ENCODE measurements at regions not wholly inside any gene's neighbourhood (a gene's known extent, or its start where the extent isn't known, plus 50 kb on each side); places are given as distances from the start of the nearest gene placed in this dataset.
"Not testable (repeated sequence)": the region's sequence is repeated elsewhere in the genome, so short reads cannot be mapped to it uniquely, and the experiment has no call there.

GRCh38 chr3:82376883-82377282 lies 615.4 kb upstream of the GBE1 start:
- no peak for DNase-seq

GRCh38 chr3:82373833-82374232 lies 612.4 kb upstream of the GBE1 start:
- DNase-seq: not testable (repeated sequence)

- DNase-seq: no peak
Observed at GRCh38 chr3:82364827-82365226, 603.4 kb upstream of the GBE1 start.

- DNase-seq: no peak
Observed at GRCh38 chr3:82363131-82363530, 601.7 kb upstream of the GBE1 start.

GRCh38 chr3:82355228-82355627 lies 593.8 kb upstream of the GBE1 start:
- DNase-seq: no peak

- no peak for DNase-seq
Observed at GRCh38 chr3:82354228-82354627, 592.8 kb upstream of the GBE1 start.

- no peak for DNase-seq
Observed at GRCh38 chr3:82353306-82354171, 592.1 kb upstream of the GBE1 start.

GRCh38 chr3:82347585-82347984 lies 586.1 kb upstream of the GBE1 start:
- no peak for DNase-seq

GRCh38 chr3:82342521-82342920 lies 581.1 kb upstream of the GBE1 start:
- DNase-seq: no peak

- no peak for DNase-seq
Observed at GRCh38 chr3:82329300-82329699, 567.9 kb upstream of the GBE1 start.

GRCh38 chr3:82311901-82312300 lies 550.5 kb upstream of the GBE1 start:
- DNase-seq: no peak

- no peak for DNase-seq
Observed at GRCh38 chr3:82308755-82309154, 547.3 kb upstream of the GBE1 start.

- no peak for DNase-seq
Observed at GRCh38 chr3:82306189-82306588, 544.7 kb upstream of the GBE1 start.

- no peak for DNase-seq
Observed at GRCh38 chr3:82294609-82295008, 533.2 kb upstream of the GBE1 start.

- no peak for DNase-seq
Observed at GRCh38 chr3:82293867-82294266, 532.4 kb upstream of the GBE1 start.

- no peak for DNase-seq
Observed at GRCh38 chr3:82293435-82293834, 532.0 kb upstream of the GBE1 start.

GRCh38 chr3:82287562-82287961 lies 526.1 kb upstream of the GBE1 start:
- DNase-seq: no peak

GRCh38 chr3:82281205-82281604 lies 519.8 kb upstream of the GBE1 start:
- DNase-seq: no peak

- DNase-seq: no peak
Observed at GRCh38 chr3:82276992-82277391, 515.5 kb upstream of the GBE1 start.

- DNase-seq: no peak
Observed at GRCh38 chr3:82274897-82275296, 513.5 kb upstream of the GBE1 start.

GRCh38 chr3:82265747-82266146 lies 504.3 kb upstream of the GBE1 start:
- no peak for DNase-seq

- DNase-seq: no peak
Observed at GRCh38 chr3:82262193-82262592, 500.7 kb upstream of the GBE1 start.

GRCh38 chr3:82261637-82262036 lies 500.2 kb upstream of the GBE1 start:
- no peak for DNase-seq

- no peak for DNase-seq
Observed at GRCh38 chr3:82261013-82261412, 499.6 kb upstream of the GBE1 start.

- DNase-seq: no peak
Observed at GRCh38 chr3:82259994-82260393, 498.5 kb upstream of the GBE1 start.

Measured in stimulated activated CD4-positive, alpha-beta T cell treated with anti-CD3 and anti-CD28 coated beads, Interleukin-2, amount 100 ng/mL, for 48 hours (primary cell).